ENCODE measurements at regions not wholly inside any gene's neighbourhood (a gene's known extent, or its start where the extent isn't known, plus 50 kb on each side); places are given as distances from the start of the nearest gene placed in this dataset.

DNA sequence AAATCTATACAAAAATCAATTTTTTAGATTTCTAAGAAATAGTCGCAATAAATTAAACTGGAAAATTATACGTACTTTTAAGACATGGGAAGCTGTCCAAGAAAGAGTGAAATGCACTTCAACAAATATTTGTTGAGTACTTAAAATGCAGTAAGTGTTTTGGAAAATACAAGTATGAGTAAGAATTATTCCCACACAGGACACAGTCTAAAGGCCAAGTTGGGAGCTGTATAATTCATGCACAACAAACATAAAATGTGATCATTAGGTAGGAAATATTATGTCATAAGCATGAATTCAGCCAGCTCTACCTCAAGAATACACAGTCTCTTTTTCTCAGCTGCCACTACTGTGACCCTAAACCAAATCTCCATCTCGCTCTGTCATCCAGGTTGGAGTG lies 267.6 kb downstream of the CNTN3 start:
- no peak for DNase-seq
- no peak overlapping the region for H3K27ac ChIP-seq

DNA sequence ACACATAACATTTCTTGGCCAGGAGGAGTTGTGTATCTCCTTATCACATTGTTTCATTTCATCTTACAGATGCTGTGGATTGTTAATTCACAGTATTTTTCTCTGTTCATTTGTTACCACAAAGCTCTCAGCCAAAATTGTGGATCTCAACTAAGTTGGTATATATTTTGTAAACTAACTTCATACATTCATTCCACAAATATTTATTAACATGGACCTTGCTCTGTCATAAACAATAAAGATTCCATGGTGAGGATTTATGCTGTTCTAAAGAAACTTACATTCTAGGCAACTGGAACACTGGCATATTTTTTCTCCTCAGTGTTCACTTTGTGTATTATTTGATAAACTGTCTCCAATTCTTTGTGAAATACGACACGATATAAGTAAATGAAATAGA lies 268.8 kb downstream of the CNTN3 start:
- WGBS, 2 donors = 87 to 93% methylated on average over 2 of the region's 2 CpGs
- ATAC-seq (ENCODE audit: low FRiP score in 2 of 2) (no peak), DNase-seq (no peak)
- H3K27ac ChIP-seq = no peak overlapping the region
- H3K4me3 ChIP-seq = no peak overlapping the region
- H3K27me3 ChIP-seq = no peaks in the 10 kb centered on the region
- H3K4me1 ChIP-seq = no peaks in the 10 kb centered on the region
- TF ChIP-seq EP300 (IDR thresholded peaks at IDR 0.05) (no peak), POLR2A (IDR thresholded peaks at IDR 0.05) (no peak), POLR2AphosphoS5 (IDR thresholded peaks at IDR 0.05) (no peak)
- TF ChIP-seq, protein P1, sequence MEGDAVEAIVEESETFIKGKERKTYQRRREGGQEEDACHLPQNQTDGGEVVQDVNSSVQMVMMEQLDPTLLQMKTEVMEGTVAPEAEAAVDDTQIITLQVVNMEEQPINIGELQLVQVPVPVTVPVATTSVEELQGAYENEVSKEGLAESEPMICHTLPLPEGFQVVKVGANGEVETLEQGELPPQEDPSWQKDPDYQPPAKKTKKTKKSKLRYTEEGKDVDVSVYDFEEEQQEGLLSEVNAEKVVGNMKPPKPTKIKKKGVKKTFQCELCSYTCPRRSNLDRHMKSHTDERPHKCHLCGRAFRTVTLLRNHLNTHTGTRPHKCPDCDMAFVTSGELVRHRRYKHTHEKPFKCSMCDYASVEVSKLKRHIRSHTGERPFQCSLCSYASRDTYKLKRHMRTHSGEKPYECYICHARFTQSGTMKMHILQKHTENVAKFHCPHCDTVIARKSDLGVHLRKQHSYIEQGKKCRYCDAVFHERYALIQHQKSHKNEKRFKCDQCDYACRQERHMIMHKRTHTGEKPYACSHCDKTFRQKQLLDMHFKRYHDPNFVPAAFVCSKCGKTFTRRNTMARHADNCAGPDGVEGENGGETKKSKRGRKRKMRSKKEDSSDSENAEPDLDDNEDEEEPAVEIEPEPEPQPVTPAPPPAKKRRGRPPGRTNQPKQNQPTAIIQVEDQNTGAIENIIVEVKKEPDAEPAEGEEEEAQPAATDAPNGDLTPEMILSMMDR (IDR thresholded peaks at IDR 0.05) = no peak
- H3K36me3 ChIP-seq = no peaks in the 10 kb centered on the region
- H3K9me3 ChIP-seq = no peaks in the 10 kb centered on the region

More for the DNA sequence above, 267.6 kb downstream of the CNTN3 start:
- 63 to 64% methylated on average over 3 of the region's 3 CpGs for WGBS, 2 donors
- no peak for ATAC-seq (ENCODE audit: low FRiP score in 2 of 2)
- H3K36me3 ChIP-seq = no peaks in the 10 kb centered on the region
- no peak overlapping the region for H3K4me3 ChIP-seq
- TF ChIP-seq EP300 (IDR thresholded peaks at IDR 0.05) (no peak), POLR2A (IDR thresholded peaks at IDR 0.05) (no peak), POLR2AphosphoS5 (IDR thresholded peaks at IDR 0.05) (no peak)
- TF ChIP-seq, protein P1 (IDR thresholded peaks at IDR 0.05) = no peak
- no peaks in the 10 kb centered on the region for H3K27me3 ChIP-seq
- H3K4me1 ChIP-seq = no peaks in the 10 kb centered on the region
- no peaks in the 10 kb centered on the region for H3K9me3 ChIP-seq

DNA sequence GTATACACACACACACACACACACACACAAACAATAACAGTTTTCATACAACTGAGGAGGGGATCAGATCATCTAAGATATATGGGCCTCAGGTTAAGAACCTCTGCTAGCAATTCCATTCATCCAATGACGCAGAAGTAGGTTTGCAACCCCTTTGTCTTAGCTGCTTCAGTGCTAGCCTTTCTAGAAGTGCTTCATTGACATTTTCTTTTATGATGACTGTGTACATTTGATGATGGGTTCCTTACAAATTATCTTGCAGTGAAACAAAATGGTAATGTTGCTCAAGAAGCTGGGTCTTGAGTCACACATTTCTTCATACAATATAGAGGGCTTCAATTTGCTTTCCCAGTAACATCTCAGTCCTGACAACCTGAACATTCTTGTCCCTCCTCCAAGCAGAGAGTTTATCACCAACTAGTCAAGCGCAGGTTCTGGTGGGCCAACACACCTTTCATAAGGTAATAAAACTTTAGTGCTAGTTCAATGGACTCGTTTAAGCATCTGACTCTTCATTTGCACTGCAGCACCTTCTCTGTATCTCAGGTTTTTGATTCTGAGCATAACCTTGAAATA lies 269.5 kb downstream of the CNTN3 start:
- ATAC-seq (ENCODE audit: low FRiP score in 2 of 2) (no peak), DNase-seq (no peak)
- no peaks in the 10 kb centered on the region for H3K4me1 ChIP-seq
- H3K9me3 ChIP-seq = no peaks in the 10 kb centered on the region
- H3K27ac ChIP-seq = no peak overlapping the region
- 84 to 92% methylated on average over 3 of the region's 3 CpGs for WGBS, 2 donors
- TF ChIP-seq POLR2A (IDR thresholded peaks at IDR 0.05) (no peak), POLR2AphosphoS5 (IDR thresholded peaks at IDR 0.05) (no peak), EP300 (IDR thresholded peaks at IDR 0.05) (no peak)
- TF ChIP-seq, protein P1 (IDR thresholded peaks at IDR 0.05) = no peak
- no peaks in the 10 kb centered on the region for H3K27me3 ChIP-seq
- no peaks in the 10 kb centered on the region for H3K36me3 ChIP-seq
- no peak overlapping the region for H3K4me3 ChIP-seq

DNA sequence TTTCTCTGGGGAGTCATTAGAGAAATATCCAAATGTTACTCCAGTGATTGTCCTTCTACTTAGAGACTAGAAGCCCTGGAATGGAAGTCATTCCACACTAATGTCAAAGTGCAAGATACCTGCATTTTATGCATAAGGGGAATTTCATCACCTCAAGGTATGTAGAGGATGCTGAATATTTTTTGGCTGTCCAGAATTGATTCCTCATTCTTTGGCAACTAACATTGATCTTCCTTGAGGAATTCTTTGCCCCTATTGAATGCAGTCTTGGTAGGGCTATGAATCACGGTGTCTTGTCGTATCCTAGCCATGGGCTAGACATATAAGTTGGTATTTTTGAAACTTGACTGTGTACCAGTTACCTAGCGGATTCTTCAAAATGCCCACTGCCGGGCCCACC lies 271.1 kb downstream of the CNTN3 start:
- ATAC-seq (ENCODE audit: low FRiP score in 2 of 2) (no peak), DNase-seq (no peak)
- 72 to 73% methylated on average over 4 of the region's 4 CpGs for WGBS, 2 donors
- Histone ChIP-seq H3K9me3 (no peaks in the 10 kb centered on the region), H3K27ac (no peak overlapping the region), H3K4me3 (no peak overlapping the region), H3K36me3 (no peaks in the 10 kb centered on the region), H3K27me3 (no peaks in the 10 kb centered on the region), H3K4me1 (no peaks in the 10 kb centered on the region)
- TF ChIP-seq, protein P1 (IDR thresholded peaks at IDR 0.05) = no peak
- no peak for TF ChIP-seq POLR2AphosphoS5 (IDR thresholded peaks at IDR 0.05)
- TF ChIP-seq POLR2A (IDR thresholded peaks at IDR 0.05) = no peak
- no peak for TF ChIP-seq EP300 (IDR thresholded peaks at IDR 0.05)

DNA sequence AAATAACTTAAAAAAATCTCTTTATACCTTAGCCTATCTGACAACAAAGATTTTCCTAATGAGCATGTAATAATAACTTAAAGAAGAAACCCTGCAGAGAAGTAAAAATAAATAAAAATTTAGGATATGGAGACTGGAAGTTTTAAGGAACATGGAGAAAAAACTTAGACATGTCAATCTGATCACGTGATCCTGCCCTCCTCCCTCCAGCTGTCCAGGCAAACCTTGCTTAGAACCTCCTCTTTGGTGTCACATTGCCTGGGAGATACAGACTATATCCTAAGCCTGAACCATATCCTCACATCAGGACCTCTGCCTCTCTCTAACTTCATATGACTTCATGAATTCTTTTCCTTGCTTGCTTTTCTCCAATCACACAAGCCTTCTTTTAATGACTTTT lies 275.5 kb downstream of the CNTN3 start:
- Histone ChIP-seq H3K27me3 (no peaks in the 10 kb centered on the region), H3K36me3 (no peaks in the 10 kb centered on the region), H3K4me1 (no peaks in the 10 kb centered on the region), H3K27ac (no peak overlapping the region), H3K9me3 (no peaks in the 10 kb centered on the region), H3K4me3 (no peak overlapping the region)
- no peak for DNase-seq
- no peak for TF ChIP-seq EP300 (IDR thresholded peaks at IDR 0.05)
- TF ChIP-seq, protein P1 (IDR thresholded peaks at IDR 0.05) = no peak
- no peak for TF ChIP-seq POLR2A (IDR thresholded peaks at IDR 0.05)
- TF ChIP-seq POLR2AphosphoS5 (IDR thresholded peaks at IDR 0.05) = no peak
- 74 to 75% methylated on average over 1 of the region's 1 CpG for WGBS, 2 donors
- no peak for ATAC-seq (ENCODE audit: low FRiP score in 2 of 2)

Measured in upper lobe of left lung (tissue), 6 donors.